HK-2 (cell line): ENCODE measurements at regions not wholly inside any gene's neighbourhood (a gene's known extent, or its start where the extent isn't known, plus 50 kb on each side); places are given as distances from the start of the nearest gene placed in this dataset.

Experiments used
- DNase-seq: peaks from one replicate; pipeline ENCODE4 v3.0.0-alpha.2; 2018; ENCODE audit not compliant: unreplicated experiment

DNA sequence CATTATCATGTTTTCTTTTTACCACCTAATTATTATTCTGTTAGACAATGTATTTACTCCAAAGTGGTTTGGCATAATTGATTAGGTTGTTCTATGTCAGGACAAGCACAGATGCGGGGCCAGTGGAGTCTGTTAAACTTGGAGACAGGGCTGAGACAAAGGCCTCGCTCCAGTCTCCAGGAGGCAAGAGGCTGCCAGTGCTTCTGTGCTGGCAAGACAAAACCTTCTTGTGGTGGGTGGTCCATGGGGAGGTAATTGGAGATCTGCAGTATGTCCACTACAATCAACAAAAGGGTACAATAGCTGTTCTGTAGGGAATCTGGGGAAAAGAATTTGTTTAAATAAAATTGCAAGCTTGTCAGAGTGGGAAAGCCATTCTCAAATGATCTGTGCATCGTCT is 677.2 kb upstream of the SLC35B3 start:
- no peak for DNase-seq

DNA sequence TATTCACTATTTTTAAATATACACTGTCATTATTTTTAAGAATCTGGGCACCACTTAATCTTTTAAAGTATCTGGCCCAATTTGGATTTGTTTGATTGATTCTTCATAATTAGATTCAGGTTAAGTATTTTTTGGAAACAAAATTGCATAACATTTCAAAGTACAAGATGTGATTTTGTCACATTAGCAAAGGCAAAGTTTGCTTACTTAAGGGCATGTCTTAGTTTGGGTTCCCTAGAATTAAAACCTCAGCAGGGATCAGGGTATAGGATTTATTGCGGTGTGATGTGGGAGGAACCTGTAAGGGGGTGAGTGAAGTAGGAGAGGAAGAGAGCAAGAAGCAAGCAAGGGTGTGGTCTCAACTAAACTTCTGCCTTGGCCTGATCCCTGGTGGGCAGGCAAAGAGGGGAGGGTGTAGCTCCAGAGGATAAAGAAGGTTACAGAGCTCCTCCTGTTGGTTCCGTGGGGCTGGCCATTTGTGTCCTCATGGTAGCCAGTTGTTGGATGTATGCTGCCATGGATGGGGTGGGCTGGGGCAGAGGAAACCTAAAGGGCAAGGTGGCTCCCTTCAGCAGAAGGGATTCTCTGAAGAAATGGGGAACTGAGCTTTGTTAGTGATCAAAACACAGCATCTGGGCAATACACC is 668.7 kb upstream of the SLC35B3 start:
- no peak for DNase-seq

DNA sequence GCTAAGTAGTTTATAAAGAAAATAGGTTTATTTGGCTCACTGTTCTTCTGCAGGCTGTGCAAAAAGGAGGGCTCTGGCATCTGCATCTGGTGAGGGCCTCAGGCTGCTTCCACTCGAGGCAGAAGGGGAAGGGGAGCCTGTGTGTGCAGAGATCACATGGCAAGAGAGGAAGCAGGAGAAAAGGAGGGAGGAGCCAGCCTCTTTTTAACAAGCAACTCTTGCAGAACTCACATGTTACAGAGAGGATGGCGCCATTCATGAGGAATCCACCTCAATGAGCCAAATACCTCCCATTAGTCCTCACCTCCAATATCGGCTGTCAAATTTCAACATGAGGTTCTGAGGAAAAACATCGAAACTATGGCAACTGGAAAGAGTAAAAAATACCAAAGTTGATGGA is 666.6 kb upstream of the SLC35B3 start:
- DNase-seq = no peak

DNA sequence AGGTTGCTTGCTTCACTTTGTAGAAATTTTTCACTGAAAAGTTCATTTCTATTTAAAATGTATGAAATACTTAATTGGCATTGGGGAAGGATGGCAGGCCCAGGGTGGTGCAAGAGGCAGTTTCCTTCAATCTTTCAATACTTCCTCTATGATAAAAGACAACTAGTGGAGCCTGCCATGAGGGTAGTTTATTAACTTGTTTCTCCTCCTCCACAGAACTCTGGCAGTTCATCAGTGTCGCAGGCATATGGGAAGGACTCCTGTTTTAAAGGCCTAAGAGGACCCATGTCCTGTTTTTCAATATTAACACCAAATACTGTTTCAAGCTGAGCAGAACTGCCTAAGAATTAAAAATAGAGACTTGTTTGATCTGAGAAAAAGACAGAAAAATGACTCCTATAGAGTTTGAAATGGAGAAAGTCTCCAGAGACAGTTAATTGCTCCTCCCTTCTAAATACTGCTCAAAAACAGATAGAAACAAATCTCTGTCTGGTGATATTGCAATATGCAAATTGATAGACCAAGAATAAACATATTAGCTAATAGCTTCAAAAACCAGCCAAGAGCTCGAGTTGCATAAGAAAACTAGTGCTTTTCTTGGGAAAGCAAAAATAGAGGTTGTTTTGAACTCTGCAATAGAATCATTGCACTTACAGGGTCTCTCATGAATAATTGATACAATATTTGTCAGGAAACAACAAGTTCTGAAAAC is 665.7 kb upstream of the SLC35B3 start:
- no peak for DNase-seq

DNA sequence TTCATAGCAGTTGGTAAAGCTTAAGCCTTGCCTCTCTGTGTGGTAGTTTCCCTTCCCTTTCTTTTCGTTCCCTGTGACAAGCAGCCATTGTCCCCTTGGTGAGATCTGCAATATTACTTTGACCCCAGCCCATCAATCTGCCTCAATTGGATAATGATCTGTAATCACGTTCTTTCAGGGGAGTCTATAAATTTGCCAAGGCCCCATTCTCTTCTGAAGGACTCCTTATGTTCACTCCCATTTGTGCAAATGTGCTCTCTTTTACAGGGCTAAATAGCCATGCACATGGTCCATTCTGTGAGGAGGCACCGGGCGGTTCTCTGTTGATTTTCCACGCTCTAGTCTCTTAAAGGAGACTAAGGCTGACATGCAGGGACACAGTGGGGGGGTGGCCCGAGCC is 660.4 kb upstream of the SLC35B3 start:
- DNase-seq = no peak

DNA sequence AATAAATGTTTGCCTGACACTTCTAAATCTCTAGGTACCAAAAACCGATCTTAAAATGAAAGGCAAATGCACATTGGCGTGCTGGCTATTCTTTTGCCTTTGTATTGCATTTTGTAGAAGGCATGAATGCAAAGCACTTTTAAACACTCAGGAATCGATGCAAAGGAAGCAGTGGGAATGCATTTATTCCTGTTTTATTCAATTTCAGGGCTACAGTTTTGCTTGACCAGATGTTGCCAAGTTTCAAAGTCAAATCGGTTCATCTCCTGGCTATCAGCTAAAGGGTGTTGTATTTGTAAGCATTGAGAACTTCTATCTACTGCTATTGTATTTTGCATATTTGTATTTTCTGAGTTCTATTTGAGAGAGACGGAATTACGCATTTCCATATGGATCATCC is 659.8 kb upstream of the SLC35B3 start:
- no peak for DNase-seq

DNA sequence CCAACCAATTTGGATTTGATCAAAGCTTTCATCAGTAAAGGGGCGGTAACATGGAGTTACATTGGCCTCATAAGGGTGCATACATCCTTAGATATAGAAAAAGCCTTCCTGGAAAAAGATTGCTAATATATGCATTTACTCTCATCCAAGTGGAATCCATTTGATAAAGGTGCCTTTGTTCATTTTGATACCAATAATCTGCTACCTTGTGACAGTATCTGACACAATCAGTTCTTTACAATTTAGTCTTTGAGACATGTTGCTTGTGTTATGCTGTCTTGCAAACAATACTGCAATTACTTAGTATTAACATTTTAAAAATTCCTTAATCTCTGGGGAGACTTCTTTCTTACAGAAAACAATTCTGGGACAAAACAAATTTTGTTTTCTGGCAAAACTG is 654.4 kb upstream of the SLC35B3 start:
- no peak for DNase-seq

DNA sequence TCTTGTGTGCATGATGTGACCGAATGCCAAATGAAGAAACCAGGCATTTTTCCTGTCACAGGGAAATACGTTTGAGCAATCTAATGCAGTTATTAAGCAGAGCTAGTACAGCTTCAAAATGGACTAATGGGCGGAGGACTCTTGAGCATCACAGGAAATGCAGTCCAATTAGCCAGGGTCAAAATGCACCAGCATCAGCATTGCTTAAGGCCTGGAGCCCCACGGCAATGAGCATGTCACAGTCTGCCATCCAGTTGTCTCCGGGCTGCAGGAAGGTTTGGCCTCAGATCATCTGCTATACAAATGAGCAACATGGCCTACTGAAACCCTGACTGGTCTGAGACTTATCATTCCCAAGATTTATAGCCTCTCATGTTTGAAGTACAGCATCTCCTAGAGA is 652.1 kb upstream of the SLC35B3 start:
- no peak for DNase-seq

DNA sequence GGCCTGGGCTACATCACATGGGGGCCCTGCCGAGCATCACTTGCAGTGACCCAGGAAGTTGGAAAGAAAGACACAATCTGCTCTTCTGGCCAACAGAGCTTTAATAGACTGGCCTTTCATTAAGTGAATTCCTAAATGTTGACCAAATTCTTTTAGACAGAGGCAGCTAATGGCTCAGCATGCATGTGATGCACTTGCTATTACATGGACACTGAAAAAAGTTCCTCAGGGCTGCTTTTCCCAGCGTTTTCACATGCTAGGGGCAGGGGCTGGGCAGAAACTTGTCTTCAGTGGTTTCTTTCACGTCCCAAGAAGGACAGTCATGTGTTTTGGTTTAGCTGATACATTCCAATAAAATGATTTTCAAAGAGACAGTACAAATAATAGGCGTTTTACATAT is 651.0 kb upstream of the SLC35B3 start:
- DNase-seq = no peak

DNA sequence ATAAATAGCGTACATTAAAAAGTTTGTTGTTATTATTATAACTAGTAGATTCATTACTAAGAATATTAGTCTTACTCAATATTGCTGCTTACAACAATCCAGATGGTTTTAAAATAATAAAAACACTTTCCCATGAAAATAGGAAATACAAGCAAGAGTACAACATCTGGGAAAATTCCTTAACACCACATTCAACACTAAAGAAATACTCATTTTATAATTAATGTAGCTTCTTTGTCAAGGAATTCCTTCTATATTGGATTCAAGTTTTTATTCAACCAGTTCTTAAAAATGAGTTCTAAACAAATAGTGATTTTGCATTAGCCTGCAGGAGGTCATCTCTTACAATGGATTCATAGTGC is 650.3 kb upstream of the SLC35B3 start:
- no peak for DNase-seq

DNA sequence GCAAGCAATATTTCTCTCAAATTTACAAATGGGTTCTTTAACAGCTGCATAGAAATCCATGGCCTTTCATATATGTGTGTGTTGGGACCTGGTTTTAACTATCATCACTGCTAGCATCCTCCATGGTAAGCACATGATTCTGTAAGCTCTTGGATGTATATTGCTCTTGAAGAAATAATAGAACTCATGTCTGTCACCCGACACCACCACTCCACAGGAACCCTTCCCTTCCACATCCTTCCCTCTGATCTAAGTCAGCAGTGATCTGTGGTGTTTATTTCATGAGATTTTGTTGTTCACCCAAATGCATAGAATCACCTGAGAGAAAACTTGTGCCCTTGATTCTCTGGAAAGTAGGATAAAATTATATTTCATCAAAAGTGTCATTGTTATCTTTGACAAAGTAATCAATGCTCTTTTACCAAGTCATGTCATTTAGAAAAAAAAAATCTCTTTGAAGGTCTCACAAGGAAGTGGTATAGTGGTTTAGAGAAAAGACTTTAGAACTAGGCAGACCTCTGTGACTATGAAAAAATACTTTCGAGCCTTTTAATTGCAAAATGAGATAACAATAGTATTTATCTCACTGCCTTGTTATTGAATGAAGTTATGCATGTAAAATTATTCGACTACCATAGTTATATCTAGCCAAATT is 649.8 kb upstream of the SLC35B3 start:
- no peak for DNase-seq

DNA sequence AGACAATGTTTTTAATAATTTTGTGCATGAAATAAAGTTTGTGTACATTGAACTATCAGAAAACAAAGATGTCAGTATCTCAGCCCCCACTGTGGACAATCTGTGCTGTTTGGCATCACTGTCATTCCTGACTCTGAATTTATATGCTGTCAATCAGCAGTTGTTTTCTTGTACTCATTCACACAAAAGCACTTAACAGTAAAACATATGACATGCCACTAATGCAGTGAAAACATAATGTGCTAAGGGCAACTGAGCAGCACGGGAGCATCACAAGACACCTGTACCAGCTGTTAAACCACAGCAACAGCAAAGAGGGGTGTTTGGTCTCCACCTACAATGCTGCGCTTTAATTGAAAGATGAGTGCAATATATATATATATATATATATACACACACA is 647.8 kb upstream of the SLC35B3 start:
- no peak for DNase-seq

DNA sequence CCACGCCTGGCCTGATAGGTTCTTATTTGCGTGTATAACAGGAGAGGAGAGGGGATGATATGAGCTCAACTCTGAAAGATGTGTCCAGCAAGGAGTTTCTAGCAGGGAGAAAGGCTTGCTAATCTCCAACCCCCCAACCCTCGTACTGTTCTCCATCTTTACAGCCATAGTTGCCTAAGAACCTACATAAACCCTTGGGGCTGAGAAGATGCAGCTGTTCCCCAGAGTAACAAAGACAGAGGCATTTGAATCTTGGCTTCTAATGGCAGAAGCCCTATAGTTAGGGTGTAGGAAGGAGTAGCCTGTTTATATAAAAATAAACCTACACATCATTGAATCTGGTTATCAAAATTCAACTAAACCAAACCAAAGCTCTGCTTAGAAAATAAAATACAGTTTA is 631.4 kb upstream of the SLC35B3 start:
- no peak for DNase-seq

DNA sequence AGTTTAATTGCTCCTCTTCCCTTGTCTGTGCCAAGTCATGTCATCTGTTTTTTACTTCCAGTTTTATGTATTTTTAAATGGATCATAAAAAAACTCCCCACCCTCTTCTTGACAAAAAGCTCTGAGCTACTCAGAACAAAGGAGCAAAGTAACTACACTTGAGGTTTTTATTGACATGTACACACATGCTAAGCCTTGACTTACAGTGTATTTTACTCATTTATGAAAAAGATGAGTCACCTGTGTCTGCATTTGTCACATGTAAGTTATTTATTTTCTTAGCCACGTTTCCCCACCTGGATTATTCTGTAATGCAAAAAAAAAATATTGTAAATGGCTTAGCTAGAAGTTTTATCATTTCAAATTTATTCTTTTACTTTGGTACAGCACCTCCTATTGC is 628.8 kb upstream of the SLC35B3 start:
- DNase-seq = no peak

DNA sequence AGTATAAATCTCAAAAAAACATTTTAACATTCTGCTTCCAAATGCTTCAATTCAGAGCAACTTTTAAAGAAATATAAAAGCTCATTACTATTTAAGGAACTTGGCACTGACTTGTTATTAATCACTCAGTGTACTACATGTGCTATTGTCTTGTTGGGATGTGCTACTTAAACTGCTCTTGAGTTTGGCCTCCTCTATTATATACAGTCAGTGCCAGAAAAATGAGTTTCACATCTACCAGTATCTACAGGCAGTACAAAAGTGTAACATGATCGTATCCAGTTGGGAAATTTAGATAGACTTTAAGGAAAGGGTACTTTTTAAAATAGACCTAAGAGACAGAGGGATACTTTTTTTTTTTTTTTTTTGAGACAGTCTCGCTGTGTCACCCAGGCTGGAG is 627.3 kb upstream of the SLC35B3 start:
- DNase-seq = no peak

DNA sequence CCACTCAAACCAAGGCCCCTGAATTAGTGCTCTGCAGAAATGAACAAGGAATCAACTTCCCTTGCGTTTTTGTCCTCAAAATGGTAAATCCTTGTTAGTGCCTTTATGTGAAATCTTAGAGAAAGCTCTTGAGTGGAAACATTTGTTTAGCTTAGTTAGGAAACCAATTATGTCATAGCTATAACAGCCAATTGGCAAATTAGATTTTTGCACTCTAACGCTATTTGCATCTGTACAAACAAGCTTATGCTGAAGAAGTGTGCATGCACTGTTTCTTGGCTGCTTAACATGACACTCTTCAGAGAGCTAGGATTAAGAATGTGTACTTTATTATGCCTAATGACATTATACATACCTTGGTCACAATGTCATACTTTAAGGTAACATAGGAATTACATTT is 622.6 kb upstream of the SLC35B3 start:
- no peak for DNase-seq

DNA sequence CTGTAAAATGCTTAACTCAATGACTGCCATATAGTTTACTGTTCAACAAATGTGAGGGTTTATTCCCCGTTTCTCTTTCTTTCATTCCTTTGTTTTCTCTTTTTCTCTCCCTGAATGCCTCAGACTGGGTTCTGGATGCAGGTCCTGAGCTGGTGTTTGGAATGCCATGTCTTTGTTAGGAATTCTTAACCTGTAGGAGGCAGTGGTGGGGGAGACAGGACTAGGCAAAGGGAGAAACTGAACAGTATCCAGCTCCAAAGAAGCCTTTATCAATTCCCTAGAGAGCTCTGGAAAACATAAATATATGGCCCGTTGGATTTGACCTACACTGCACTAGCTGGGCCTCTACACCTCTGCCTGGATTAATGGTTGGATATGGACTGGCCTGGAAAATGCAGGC is 621.2 kb upstream of the SLC35B3 start:
- DNase-seq = no peak

DNA sequence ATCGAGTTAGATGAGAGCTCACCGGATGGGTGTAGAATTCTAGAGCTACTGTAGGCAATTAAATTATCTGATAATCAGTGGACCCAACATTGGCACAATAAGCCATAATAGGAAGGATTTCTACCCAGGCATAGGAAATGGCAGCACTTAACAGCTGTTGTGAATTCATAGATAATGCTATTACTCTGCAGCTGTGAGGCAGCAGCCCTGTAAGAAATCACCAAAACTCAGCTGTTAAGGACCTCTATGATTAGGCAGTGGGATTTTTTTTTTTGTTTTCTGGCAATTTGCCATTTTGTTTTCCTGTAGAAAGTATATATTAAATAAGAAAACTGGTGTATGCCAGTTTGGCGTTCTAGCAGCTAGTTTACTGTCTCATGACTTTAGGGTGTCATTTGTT is 609.1 kb upstream of the SLC35B3 start:
- no peak for DNase-seq

DNA sequence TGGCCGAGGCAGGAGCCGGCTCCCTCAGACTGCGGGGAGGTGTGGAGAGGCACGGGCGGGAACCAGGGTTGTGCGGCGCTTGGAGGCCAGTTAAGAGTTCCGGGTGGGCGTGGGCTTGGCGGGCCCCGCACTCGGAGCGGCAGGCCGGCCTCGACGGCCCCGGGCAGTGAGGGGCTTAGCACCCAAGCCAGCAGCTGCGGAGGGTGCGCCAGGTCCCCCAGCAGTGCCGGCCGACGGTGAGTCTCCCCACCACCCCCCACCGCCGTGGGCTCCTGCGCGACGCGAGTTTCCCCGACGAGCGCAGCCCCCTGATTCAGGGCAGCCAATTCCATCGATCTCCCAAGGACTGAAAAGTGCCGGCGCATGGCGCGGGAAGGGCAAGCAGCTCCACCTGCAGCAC is 605.4 kb upstream of the SLC35B3 start:
- no peak for DNase-seq

DNA sequence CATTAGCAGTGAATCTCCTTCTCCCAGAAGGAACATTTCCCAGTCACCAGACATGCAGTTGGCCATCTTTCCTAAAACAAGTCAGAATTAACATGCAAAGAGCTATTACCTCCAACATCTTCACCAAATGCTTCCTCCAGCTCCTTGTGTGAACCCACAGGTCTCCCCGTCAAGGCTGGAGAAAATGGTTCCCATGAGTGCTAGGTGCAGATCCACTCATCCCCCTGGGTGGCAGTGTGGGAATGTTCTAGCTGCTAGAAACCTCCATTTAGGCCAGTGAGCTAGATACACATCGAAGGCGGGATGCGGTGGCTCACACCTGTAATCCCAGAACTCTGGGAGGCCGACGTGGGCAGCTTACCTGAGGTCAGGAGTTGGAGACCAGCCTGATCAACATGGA is 603.9 kb upstream of the SLC35B3 start:
- no peak for DNase-seq

DNA sequence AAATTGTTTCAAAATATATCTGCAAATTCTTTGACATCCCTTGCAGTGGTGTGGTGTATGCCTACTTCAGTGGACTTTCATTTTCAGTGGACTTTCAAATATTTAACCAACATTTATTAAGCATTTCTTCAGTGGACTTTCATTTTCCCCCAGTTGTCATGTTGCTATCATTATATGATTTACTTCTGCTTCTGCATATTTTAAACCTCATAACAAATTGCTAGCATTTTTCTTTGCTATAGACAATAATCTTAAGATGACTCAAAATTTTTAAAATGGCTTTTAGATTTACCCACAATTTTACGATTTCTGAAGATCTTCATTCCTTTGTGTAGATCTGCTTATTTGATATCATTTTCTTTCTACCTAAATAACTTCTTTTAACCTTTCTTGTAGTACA is 592.7 kb upstream of the SLC35B3 start:
- no peak for DNase-seq

DNA sequence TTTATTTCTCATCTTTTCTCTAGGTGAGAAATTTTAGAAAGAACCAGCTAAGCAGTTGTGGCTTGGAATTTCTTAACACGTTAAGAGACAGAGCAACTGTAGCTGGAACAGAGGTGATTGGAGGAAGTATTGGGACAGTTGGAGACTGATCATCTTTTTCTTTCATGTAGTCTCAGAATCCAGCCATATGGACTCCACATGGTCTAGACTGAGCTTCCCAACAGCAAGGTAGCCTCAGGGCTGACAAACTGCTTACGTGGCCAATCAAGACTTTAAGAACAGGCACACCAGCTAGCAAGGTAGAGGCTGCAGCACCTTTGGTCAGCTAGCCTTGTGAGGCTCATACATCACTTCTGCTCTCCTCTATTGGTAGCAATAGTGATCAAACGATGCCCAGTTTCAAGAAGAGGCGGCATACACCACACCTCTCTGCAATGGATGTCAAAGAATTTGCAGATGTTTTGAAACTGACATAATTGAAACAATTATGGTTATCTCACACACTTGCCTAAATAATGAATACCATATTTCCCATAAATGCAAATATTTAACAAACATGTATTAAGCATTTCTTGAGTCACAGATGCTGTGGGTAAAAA is 590.5 kb upstream of the SLC35B3 start:
- no peak for DNase-seq

DNA sequence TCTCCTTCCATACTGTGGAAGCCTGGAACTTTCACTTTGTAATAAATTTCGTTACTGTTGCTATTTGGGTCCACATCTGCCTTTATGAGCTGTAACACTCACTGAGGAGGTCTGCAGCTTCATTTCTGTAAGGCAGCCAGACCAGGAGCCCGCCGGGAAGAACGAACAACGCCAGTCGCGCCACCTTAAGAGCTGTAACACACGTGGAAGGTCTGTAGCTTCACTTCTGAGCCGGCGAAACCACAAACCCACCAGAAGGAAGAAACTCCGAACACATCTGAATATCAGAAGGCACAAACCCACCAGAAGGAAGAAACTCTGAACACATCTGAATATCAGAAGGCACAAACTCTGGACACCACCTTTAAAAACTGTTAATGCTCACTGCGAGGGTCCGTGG is 589.9 kb upstream of the SLC35B3 start:
- DNase-seq = no peak
